Activated naive CD4-positive, alpha-beta T cell treated with anti-CD3 and anti-CD28 coated beads, Interleukin-2, amount 50 U/mL, for 24 hours (primary cell): ENCODE measurements at regions not wholly inside any gene's neighbourhood (a gene's known extent, or its start where the extent isn't known, plus 50 kb on each side); places are given as distances from the start of the nearest gene placed in this dataset.

Experiments
- H3K27ac Mint-ChIP-seq: one replicate; pipeline ENCODE4 v1.8.0; 2021; ENCODE audit warnings: mild to moderate bottlenecking, mixed read lengths
- H3K27me3 Mint-ChIP-seq: one replicate; pipeline ENCODE4 v1.8.0; 2021; ENCODE audit warnings: mixed read lengths
- H3K36me3 Mint-ChIP-seq: one replicate; pipeline ENCODE4 v1.8.0; 2021; ENCODE audit warnings: mixed read lengths
- H3K4me1 Mint-ChIP-seq: one replicate; pipeline ENCODE4 v1.8.0; 2021; ENCODE audit warnings: mixed read lengths
- H3K4me3 Mint-ChIP-seq: one replicate; pipeline ENCODE4 v1.8.0; 2021; ENCODE audit warnings: mild to moderate bottlenecking, mixed read lengths
- H3K9me3 Mint-ChIP-seq: one replicate; pipeline ENCODE4 v1.8.0; 2021; ENCODE audit warnings: mixed read lengths

GRCh38 chr2:107595749-107596148, 230.9 kb upstream of the RGPD4 start:
- Mint-ChIP-seq H3K27ac (no peak overlapping the region), H3K9me3 (no peaks in the 10 kb centered on the region), H3K4me1 (no peaks in the 10 kb centered on the region), H3K27me3 (no peaks in the 10 kb centered on the region), H3K36me3 (no peaks in the 10 kb centered on the region), H3K4me3 (no peak overlapping the region)

DNA sequence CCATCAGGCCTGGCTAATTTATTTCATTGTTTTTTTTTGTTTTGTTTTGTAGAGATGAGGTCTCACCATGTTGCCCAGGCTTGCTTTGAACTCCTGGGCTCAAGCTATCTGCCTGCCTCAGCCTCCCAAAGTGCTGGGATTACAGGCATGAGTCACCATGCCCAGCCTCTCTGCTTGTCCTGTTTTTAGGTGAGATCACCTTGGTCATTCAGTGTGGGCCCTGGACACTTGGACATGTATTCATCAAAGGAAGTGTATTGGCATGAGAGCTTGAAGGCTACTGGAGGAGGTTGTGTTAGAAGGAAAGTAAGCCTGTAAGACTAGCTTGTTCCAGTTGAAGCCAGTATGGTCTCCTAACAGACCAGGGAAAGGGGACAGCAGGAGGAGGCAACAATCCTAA, 229.2 kb upstream of the RGPD4 start:
- Mint-ChIP-seq H3K36me3 (no peaks in the 10 kb centered on the region), H3K4me3 (no peak overlapping the region)

DNA sequence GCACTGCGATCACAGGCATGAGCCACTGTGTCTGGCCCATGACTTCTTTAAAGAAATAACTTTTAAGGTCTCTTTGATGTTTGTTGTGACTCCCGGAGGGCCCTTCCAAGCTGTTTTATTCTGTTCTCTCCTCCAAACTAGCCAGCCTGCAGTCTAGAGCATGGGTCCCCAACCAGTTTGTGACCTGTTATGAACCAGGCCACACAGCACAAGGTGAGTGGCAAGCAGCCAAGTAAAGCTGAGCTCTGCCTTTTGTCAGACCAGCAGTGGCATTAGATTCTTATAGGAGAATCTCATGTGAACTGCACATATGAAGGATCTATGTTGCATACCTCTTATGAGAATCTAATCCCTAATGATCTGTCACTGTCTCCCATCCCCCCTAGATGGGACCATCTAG, 223.9 kb upstream of the RGPD4 start:
- no peak overlapping the region for H3K4me3 Mint-ChIP-seq
- H3K27me3 Mint-ChIP-seq = peaks cover 1% of the 10 kb centered on the region
- no peaks in the 10 kb centered on the region for H3K9me3 Mint-ChIP-seq
- H3K36me3 Mint-ChIP-seq = no peaks in the 10 kb centered on the region
- no peak overlapping the region for H3K27ac Mint-ChIP-seq
- no peaks in the 10 kb centered on the region for H3K4me1 Mint-ChIP-seq

More for the DNA sequence above, 229.2 kb upstream of the RGPD4 start:
- H3K27ac Mint-ChIP-seq = no peak overlapping the region
- no peaks in the 10 kb centered on the region for H3K9me3 Mint-ChIP-seq
- no peaks in the 10 kb centered on the region for H3K4me1 Mint-ChIP-seq
- no peaks in the 10 kb centered on the region for H3K27me3 Mint-ChIP-seq

GRCh38 chr2:107607054-107607453, 219.6 kb upstream of the RGPD4 start:
- Mint-ChIP-seq H3K36me3 (no peaks in the 10 kb centered on the region), H3K4me1 (no peaks in the 10 kb centered on the region), H3K27me3 (peaks cover 1% of the 10 kb centered on the region), H3K4me3 (no peak overlapping the region), H3K9me3 (no peaks in the 10 kb centered on the region), H3K27ac (no peak overlapping the region)

- Mint-ChIP-seq H3K27me3 (peaks cover 1% of the 10 kb centered on the region), H3K27ac (no peak overlapping the region), H3K4me3 (no peak overlapping the region), H3K4me1 (no peaks in the 10 kb centered on the region), H3K9me3 (no peaks in the 10 kb centered on the region), H3K36me3 (no peaks in the 10 kb centered on the region)
These were observed 219.2 kb upstream of the RGPD4 start for GRCh38 chr2:107607473-107607872.

DNA sequence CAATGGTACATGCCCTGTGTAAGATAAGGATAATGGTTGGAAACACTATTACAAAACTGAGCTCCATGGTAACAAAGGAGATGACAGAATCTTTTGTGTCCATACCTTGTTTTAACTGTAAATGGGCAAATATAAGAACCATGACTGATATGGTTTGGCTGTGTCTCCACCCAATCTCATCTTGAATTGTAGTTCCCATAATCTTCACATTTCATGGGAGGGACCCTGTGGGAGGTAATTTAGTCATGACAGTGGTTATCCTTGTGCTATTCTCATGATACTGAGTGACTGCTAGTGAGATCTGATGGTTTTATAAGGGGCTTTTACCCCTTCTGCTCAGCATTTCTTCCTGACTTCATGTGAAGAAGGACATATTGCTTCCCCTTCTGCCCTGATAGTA, 211.7 kb upstream of the RGPD4 start:
- Mint-ChIP-seq H3K27me3 (no peaks in the 10 kb centered on the region), H3K4me3 (no peak overlapping the region), H3K4me1 (no peaks in the 10 kb centered on the region), H3K27ac (no peak overlapping the region), H3K36me3 (no peaks in the 10 kb centered on the region), H3K9me3 (peaks cover 7% of the 10 kb centered on the region)

- Mint-ChIP-seq H3K9me3 (peaks cover 13% of the 10 kb centered on the region), H3K36me3 (no peaks in the 10 kb centered on the region), H3K27me3 (no peaks in the 10 kb centered on the region), H3K27ac (no peak overlapping the region), H3K4me1 (no peaks in the 10 kb centered on the region), H3K4me3 (no peak overlapping the region)
These were observed 207.9 kb upstream of the RGPD4 start for GRCh38 chr2:107618769-107619168.

DNA sequence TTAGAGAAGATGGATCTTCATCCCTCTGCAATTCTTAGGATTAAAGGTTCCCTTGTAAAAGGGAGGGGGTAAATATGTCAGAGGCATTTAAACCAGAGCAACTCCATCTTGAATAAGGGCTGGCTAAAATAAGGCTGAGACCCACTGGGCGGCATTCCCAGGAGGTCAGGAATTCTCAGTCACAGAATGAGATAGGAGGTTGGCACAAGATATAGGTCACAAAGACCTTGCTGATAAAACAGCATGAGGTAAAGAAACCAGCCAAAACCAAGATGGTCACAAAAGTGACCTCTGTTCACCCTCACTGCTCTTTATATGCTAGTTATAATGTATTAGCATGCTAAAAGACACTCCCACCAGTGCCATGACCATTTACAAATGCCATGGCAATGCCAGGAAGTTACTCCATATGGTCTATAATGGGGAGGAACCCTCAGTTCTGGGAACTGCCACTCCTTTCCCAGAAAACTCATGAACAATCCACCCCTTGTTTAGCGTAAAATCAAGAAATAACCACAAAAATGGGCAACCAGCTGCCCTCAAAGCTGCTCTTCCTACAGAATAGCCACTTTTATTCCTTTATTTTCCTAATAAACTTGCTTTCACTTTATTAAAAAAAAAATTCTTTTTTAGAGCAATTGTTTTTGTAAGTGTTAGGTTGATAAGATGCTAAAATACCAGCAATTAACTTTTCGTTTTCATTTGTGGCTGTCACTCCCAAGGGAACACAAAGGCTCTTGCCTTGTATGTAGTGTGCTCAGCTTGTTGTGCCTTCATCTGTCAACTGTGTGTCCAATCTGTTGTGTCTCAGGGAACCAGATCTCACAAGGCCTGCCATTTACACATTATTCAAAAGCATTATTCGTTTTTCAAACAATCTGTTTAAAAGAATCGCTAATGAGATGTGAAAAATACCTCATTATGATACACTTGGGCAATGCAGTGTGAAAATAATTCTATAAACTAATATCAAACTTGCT, 205.2 kb upstream of the RGPD4 start:
- H3K27me3 Mint-ChIP-seq = no peaks in the 10 kb centered on the region
- H3K27ac Mint-ChIP-seq = no peak overlapping the region
- H3K36me3 Mint-ChIP-seq = no peaks in the 10 kb centered on the region
- no peaks in the 10 kb centered on the region for H3K4me1 Mint-ChIP-seq
- H3K9me3 Mint-ChIP-seq = peaks cover 22% of the 10 kb centered on the region
- no peak overlapping the region for H3K4me3 Mint-ChIP-seq

DNA sequence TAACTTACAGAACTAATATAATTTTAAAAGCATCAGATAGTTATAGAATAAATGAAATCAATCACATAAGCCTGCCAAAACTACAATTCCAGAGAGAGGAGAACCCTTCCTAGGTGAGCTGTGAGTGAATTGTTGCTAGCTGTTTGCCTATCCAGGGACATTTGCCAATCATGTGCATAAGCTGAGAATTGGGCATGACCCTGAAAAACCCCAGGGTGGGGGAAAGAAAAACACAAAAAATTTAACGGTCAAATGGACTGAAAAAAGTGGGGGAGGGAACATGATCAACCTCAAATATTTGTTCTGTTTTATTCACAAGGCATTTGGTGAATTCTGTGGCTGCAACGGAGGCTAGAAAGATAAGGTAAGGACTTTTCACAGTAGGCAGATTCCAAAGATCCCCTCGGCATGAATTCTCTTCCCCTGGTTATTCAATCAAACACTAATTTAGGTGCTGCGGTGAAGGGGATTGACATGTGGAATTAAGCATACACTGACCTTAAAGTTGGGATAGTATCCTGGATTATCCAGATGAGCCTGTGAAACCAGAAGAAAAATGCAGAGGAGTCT, 203.9 kb upstream of the RGPD4 start:
- Mint-ChIP-seq H3K36me3 (no peaks in the 10 kb centered on the region), H3K27ac (no peak overlapping the region), H3K4me3 (no peak overlapping the region), H3K9me3 (peaks cover 23% of the 10 kb centered on the region), H3K4me1 (no peaks in the 10 kb centered on the region), H3K27me3 (no peaks in the 10 kb centered on the region)

DNA sequence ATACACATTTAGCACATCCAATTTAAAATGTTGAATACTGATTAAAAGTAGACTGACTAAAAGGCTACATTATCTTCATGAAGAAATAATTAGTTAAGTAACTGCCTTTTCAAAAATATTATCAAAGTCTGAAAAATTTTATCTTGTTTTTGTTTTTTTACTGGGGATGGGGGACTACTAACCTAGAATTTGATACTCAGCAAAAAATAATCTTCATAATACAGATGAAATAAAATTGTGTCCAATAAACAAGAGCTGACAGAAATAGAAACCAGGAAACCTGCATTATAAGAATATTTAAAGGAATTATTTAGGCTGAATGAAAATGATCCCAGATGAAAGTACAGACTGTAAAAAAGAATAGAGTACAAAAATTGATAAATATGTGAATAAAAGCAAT, 200.7 kb upstream of the RGPD4 start:
- Mint-ChIP-seq H3K27ac (no peak overlapping the region), H3K27me3 (no peaks in the 10 kb centered on the region), H3K9me3 (peaks cover 25% of the 10 kb centered on the region), H3K4me1 (no peaks in the 10 kb centered on the region), H3K36me3 (no peaks in the 10 kb centered on the region), H3K4me3 (no peak overlapping the region)

- Mint-ChIP-seq H3K4me3 (no peak overlapping the region), H3K4me1 (no peaks in the 10 kb centered on the region), H3K9me3 (peaks cover 25% of the 10 kb centered on the region), H3K27me3 (no peaks in the 10 kb centered on the region), H3K36me3 (no peaks in the 10 kb centered on the region), H3K27ac (no peak overlapping the region)
These were observed 199.5 kb upstream of the RGPD4 start for GRCh38 chr2:107627164-107627563.

- peaks cover 27% of the 10 kb centered on the region for H3K9me3 Mint-ChIP-seq
- no peaks in the 10 kb centered on the region for H3K27me3 Mint-ChIP-seq
- H3K36me3 Mint-ChIP-seq = no peaks in the 10 kb centered on the region
- no peaks in the 10 kb centered on the region for H3K4me1 Mint-ChIP-seq
- no peak overlapping the region for H3K4me3 Mint-ChIP-seq
- no peak overlapping the region for H3K27ac Mint-ChIP-seq
These were observed 198.8 kb upstream of the RGPD4 start for GRCh38 chr2:107627926-107628325.

DNA sequence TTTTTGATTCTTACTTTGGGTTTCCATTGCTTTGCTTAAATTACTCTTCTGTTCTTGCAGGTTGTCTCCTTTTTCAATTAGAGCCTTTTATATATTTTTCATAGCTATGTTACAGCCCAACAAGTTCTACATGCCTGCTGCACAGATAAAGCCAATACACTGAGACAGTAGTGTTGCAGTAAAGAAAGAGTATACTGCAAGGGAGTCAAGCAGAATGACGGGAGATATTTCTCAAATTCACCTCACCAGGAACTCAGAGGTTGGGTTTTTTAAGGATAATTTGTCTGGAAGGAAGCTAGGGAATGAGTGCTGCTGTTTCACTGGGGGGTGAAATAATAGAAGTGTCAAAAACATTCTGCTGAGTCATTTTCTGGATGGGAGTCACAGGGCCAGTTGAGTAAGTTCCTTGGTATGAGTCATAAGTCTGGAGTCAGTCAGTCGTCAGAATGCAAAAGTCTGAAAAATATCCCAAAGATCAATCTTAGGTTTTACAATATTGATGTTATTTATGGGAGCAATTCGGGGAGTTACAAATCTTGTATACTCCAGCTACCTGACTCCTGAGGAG, 193.0 kb upstream of the RGPD4 start:
- Mint-ChIP-seq H3K36me3 (no peaks in the 10 kb centered on the region), H3K4me3 (no peak overlapping the region), H3K27me3 (no peaks in the 10 kb centered on the region), H3K4me1 (no peaks in the 10 kb centered on the region), H3K9me3 (peaks cover 15% of the 10 kb centered on the region), H3K27ac (no peak overlapping the region)

GRCh38 chr2:107634172-107634571, 192.5 kb upstream of the RGPD4 start:
- no peaks in the 10 kb centered on the region for H3K27me3 Mint-ChIP-seq
- H3K36me3 Mint-ChIP-seq = no peaks in the 10 kb centered on the region
- H3K4me1 Mint-ChIP-seq = no peaks in the 10 kb centered on the region
- peaks cover 15% of the 10 kb centered on the region for H3K9me3 Mint-ChIP-seq
- H3K4me3 Mint-ChIP-seq = no peak overlapping the region
- H3K27ac Mint-ChIP-seq = no peak overlapping the region

DNA sequence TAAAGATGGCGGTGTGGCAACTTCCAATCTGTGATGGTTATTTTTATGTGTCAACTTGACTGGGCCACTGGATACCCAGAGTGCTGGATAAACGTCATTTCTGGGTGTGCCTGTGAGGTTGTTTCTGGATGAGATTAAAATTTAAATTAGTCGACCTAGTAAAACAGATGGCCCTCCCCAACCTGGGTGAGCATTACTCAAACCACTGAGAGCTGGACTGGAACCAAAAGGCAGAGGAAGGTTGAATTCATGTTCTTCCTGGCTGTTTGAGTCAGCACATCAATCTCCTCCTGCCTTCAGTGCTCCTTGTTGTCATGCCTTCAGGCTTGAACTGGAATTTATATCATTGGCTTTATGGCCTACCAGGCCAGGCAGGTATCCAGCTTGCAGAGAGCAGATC, 190.8 kb upstream of the RGPD4 start:
- Mint-ChIP-seq H3K27me3 (no peaks in the 10 kb centered on the region), H3K27ac (no peak overlapping the region), H3K36me3 (no peaks in the 10 kb centered on the region), H3K4me1 (no peaks in the 10 kb centered on the region), H3K4me3 (no peak overlapping the region), H3K9me3 (peaks cover 11% of the 10 kb centered on the region)

- Mint-ChIP-seq H3K4me1 (no peaks in the 10 kb centered on the region), H3K36me3 (peaks cover 4% of the 10 kb centered on the region), H3K9me3 (peaks cover 27% of the 10 kb centered on the region), H3K27me3 (peaks cover 1% of the 10 kb centered on the region), H3K4me3 (no peak overlapping the region), H3K27ac (no peak overlapping the region)
These were observed 181.1 kb upstream of the RGPD4 start for GRCh38 chr2:107645586-107645985.
